GM23338 (cell line): ENCODE measurements at regions not wholly inside any gene's neighbourhood (a gene's known extent, or its start where the extent isn't known, plus 50 kb on each side); places are given as distances from the start of the nearest gene placed in this dataset.

ENCODE experiments used
- ATAC-seq: fragments of 200-7000 bp; cut with Tn5 transposase; 3 replicates; pipeline ENCODE4 v1.9.1; 2020
- DNase-seq: peaks from one replicate; pipeline ENCODE4 v3.0.0-alpha.2; 2015; ENCODE audit warnings: low spot score
- H2AFZ ChIP-seq: fragments of 200-600 bp; sonication (generic); 2 replicates; pipeline ENCODE4 v1.8.0; 2016; ENCODE audit warnings: antibody characterized with exemption, mild to moderate bottlenecking, moderate library complexity
- H3F3A ChIP-seq: fragments of 200-600 bp; sonication (generic); replicated peaks from 2 replicates; pipeline ENCODE4 v1.8.0; 2017; ENCODE audit warnings: antibody characterized with exemption, mixed run types, low read depth
- H3K27ac ChIP-seq: fragments of 200-600 bp; sonication (generic); 2 replicates; pipeline ENCODE4 v1.6.1; 2016; ENCODE audit warnings: low read depth
- H3K27me3 ChIP-seq: fragments of 200-600 bp; sonication (generic); 2 replicates; pipeline ENCODE4 v1.8.0; 2016; ENCODE audit warnings: mild to moderate bottlenecking, mixed run types, moderate library complexity; ENCODE audit not compliant: insufficient read depth
- H3K36me3 ChIP-seq: fragments of 200-600 bp; sonication (generic); 2 replicates; pipeline ENCODE4 v1.8.0; 2016; ENCODE audit warnings: mild to moderate bottlenecking; ENCODE audit not compliant: insufficient read depth
- H3K4me1 ChIP-seq: fragments of 200-600 bp; sonication (generic); 2 replicates; pipeline ENCODE4 v1.8.0; 2016; ENCODE audit warnings: mild to moderate bottlenecking, moderate library complexity; ENCODE audit not compliant: insufficient read depth
- H3K4me2 ChIP-seq: fragments of 200-600 bp; sonication (generic); 2 replicates; pipeline ENCODE4 v1.7.1; 2017; ENCODE audit warnings: mixed run types
- H3K4me3 ChIP-seq: fragments of 200-600 bp; sonication (generic); 2 replicates; pipeline ENCODE4 v1.6.1; 2016; ENCODE audit warnings: mixed run types
- H3K79me2 ChIP-seq: fragments of 200-600 bp; sonication (generic); replicated peaks from 2 replicates; pipeline ENCODE4 v1.8.0; 2017; ENCODE audit warnings: mild to moderate bottlenecking; ENCODE audit not compliant: insufficient read depth
- H3K9me2 ChIP-seq: fragments of 200-600 bp; sonication (generic); 2 replicates; pipeline ENCODE4 v1.8.0; 2017; ENCODE audit not compliant: insufficient read depth
- H4K20me1 ChIP-seq: fragments of 200-600 bp; sonication (generic); replicated peaks from 2 replicates; pipeline ENCODE4 v1.8.0; 2017; ENCODE audit warnings: mild to moderate bottlenecking; ENCODE audit not compliant: insufficient read depth
- H3K27ac Mint-ChIP-seq: 2 replicates; pipeline ENCODE4 v1.8.0; 2020; ENCODE audit warnings: inconsistent platforms, mild to moderate bottlenecking, moderate library complexity, mixed read lengths
- H3K27me3 Mint-ChIP-seq: 3 replicates; pipeline ENCODE4 v1.8.0; 2022; ENCODE audit warnings: low read depth, mild to moderate bottlenecking, moderate library complexity, mixed read lengths, inconsistent platforms; ENCODE audit not compliant: insufficient read depth, poor library complexity
- H3K36me3 Mint-ChIP-seq: 3 replicates; pipeline ENCODE4 v1.8.0; 2021; ENCODE audit warnings: low read depth, mild to moderate bottlenecking, inconsistent platforms, moderate library complexity, mixed read lengths
- H3K4me1 Mint-ChIP-seq: 3 replicates; pipeline ENCODE4 v1.8.0; 2020; ENCODE audit warnings: mild to moderate bottlenecking, inconsistent platforms, mixed read lengths
- H3K4me3 Mint-ChIP-seq: 3 replicates; pipeline ENCODE4 v1.8.0; 2021; ENCODE audit warnings: moderate library complexity, mild to moderate bottlenecking, inconsistent platforms, mixed read lengths
- H3K9me3 Mint-ChIP-seq: 3 replicates; pipeline ENCODE4 v1.8.0; 2020; ENCODE audit warnings: moderate library complexity, mild to moderate bottlenecking, inconsistent platforms, mixed read lengths
- CREB1 ChIP-seq: fragments of 250-450 bp; sonication (Bioruptor Pico); IDR thresholded peaks from 2 replicates; pipeline ENCODE4 v1.5.0; 2020; ENCODE audit warnings: low read depth, mild to moderate bottlenecking, moderate library complexity
- EZH2 ChIP-seq: fragments of 200-600 bp; sonication (generic); IDR thresholded peaks from one replicate; pipeline ENCODE4 v1.8.0; 2017; ENCODE audit warnings: antibody characterized with exemption, mild to moderate bottlenecking, low read depth; ENCODE audit not compliant: unreplicated experiment
- EZH2phosphoT487 ChIP-seq: fragments of 200-600 bp; sonication (generic); IDR thresholded peaks from one replicate; pipeline ENCODE4 v1.8.1; 2018; ENCODE audit warnings: antibody characterized with exemption; ENCODE audit not compliant: unreplicated experiment
- JUNB ChIP-seq: IDR thresholded peaks from one replicate; pipeline ENCODE4 v1.6.1; 2016; ENCODE audit warnings: antibody characterized with exemption; ENCODE audit not compliant: unreplicated experiment
- NANOG ChIP-seq: IDR thresholded peaks from 2 replicates; pipeline ENCODE4 v1.6.1; 2016; ENCODE audit warnings: antibody characterized with exemption, borderline replicate concordance
- POLR2AphosphoS5 ChIP-seq: IDR thresholded peaks from 2 replicates; pipeline ENCODE4 v1.6.1; 2016; ENCODE audit warnings: antibody characterized with exemption, low read depth
- STAT1 ChIP-seq: IDR thresholded peaks from one replicate; pipeline ENCODE4 v1.6.1; 2016; ENCODE audit warnings: antibody characterized with exemption; ENCODE audit not compliant: unreplicated experiment
- ZNF114 ChIP-seq: fragments of 250-450 bp; sonication (Bioruptor Pico); IDR thresholded peaks from 2 replicates; pipeline ENCODE4 v1.5.0; 2020; ENCODE audit warnings: mild to moderate bottlenecking, moderate library complexity
- ZNF331 ChIP-seq: fragments of 250-450 bp; sonication (Bioruptor Pico); IDR thresholded peaks from 2 replicates; pipeline ENCODE4 v1.5.0; 2020; ENCODE audit warnings: low read depth, mild to moderate bottlenecking, moderate library complexity
- TF ChIP-seq, protein P1 (sequence below): fragments of 250-450 bp; sonication (Bioruptor Pico); IDR thresholded peaks from 2 replicates; pipeline ENCODE4 v1.5.0; 2020; ENCODE audit warnings: mild to moderate bottlenecking, moderate library complexity
- TF ChIP-seq, protein P2 (sequence below): IDR thresholded peaks from 2 replicates; pipeline ENCODE4 v1.6.1; 2016; ENCODE audit warnings: antibody characterized with exemption
- TF ChIP-seq, protein P3 (sequence below): IDR thresholded peaks from one replicate; pipeline ENCODE4 v1.6.1; 2018; ENCODE audit warnings: antibody characterized with exemption; ENCODE audit not compliant: unreplicated experiment
- TF ChIP-seq, protein P4 (sequence below), 2 experiments: fragments of 200-600 bp in 1 of 2; sonication (generic) in 1 of 2; conservative IDR thresholded peaks; 2 replicates each; pipeline versions ENCODE4 v1.5.1 to v1.6.1; 2016 to 2017; ENCODE audit warnings: antibody characterized with exemption in 2 of 2, low read depth in 2 of 2, mild to moderate bottlenecking in 2 of 2, moderate library complexity in 1 of 2

DNA sequence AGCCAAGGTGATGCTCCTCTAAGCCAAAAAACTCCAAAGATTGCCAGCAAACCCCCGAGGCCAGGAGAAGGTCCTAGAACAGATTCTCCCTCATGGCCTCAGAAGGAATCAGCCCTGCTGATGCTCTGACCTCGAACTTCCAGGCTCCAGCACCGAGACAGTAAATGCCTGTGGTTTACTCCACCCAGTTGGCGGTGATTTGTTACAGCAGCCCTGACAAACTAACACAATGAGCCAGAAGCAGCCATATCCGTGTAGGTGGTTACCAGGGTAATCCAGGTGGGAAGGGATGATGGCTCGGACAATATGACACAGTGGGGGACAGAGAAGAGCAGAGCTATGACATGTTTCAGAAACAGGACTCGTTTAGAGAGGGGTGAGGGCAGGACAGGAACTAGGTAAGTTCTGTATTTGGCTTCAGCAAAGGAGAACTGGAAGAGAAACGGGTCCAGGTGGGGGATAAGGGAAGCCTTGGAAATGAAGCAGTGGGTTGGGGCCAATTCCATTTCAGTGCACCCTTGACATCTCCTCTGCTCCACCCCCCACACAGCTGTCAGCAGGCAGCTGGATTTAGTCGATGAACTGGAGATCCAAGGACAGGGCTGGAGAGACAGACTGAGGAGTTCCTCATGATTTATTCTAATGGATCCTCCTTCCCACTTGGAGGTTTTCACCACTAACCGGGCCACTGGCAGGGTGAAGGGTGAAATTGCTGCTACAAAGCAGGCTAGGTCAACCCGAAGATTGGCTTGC, 179.7 kb upstream of the SH3BP4 start:
- Mint-ChIP-seq H3K4me3 (no peak overlapping the region), H3K36me3 (peaks cover 5% of the 10 kb centered on the region; the same call in 2 of the 3 replicates), H3K9me3 (peaks cover 6% of the 10 kb centered on the region), H3K27ac (no peak overlapping the region), H3K27me3 (peaks cover 7% of the 10 kb centered on the region), H3K4me1 (peaks cover 18% of the 10 kb centered on the region)
- DNase-seq (no peak), ATAC-seq (no peak)
- Histone ChIP-seq H3F3A (no peaks in the 10 kb centered on the region), H3K4me1 (no peaks in the 10 kb centered on the region), H3K4me2 (no peak overlapping the region), H2AFZ (no peak overlapping the region), H3K27ac (no peak overlapping the region), H3K79me2 (no peaks in the 10 kb centered on the region), H3K27me3 (no peaks in the 10 kb centered on the region), H3K4me3 (no peak overlapping the region), H3K9me2 (peaks cover 12% of the 10 kb centered on the region), H4K20me1 (no peaks in the 10 kb centered on the region), H3K36me3 (no peaks in the 10 kb centered on the region; the same call in 1 of the 2 replicates)
- no peak for TF ChIP-seq JUNB
- TF ChIP-seq, protein P1, sequence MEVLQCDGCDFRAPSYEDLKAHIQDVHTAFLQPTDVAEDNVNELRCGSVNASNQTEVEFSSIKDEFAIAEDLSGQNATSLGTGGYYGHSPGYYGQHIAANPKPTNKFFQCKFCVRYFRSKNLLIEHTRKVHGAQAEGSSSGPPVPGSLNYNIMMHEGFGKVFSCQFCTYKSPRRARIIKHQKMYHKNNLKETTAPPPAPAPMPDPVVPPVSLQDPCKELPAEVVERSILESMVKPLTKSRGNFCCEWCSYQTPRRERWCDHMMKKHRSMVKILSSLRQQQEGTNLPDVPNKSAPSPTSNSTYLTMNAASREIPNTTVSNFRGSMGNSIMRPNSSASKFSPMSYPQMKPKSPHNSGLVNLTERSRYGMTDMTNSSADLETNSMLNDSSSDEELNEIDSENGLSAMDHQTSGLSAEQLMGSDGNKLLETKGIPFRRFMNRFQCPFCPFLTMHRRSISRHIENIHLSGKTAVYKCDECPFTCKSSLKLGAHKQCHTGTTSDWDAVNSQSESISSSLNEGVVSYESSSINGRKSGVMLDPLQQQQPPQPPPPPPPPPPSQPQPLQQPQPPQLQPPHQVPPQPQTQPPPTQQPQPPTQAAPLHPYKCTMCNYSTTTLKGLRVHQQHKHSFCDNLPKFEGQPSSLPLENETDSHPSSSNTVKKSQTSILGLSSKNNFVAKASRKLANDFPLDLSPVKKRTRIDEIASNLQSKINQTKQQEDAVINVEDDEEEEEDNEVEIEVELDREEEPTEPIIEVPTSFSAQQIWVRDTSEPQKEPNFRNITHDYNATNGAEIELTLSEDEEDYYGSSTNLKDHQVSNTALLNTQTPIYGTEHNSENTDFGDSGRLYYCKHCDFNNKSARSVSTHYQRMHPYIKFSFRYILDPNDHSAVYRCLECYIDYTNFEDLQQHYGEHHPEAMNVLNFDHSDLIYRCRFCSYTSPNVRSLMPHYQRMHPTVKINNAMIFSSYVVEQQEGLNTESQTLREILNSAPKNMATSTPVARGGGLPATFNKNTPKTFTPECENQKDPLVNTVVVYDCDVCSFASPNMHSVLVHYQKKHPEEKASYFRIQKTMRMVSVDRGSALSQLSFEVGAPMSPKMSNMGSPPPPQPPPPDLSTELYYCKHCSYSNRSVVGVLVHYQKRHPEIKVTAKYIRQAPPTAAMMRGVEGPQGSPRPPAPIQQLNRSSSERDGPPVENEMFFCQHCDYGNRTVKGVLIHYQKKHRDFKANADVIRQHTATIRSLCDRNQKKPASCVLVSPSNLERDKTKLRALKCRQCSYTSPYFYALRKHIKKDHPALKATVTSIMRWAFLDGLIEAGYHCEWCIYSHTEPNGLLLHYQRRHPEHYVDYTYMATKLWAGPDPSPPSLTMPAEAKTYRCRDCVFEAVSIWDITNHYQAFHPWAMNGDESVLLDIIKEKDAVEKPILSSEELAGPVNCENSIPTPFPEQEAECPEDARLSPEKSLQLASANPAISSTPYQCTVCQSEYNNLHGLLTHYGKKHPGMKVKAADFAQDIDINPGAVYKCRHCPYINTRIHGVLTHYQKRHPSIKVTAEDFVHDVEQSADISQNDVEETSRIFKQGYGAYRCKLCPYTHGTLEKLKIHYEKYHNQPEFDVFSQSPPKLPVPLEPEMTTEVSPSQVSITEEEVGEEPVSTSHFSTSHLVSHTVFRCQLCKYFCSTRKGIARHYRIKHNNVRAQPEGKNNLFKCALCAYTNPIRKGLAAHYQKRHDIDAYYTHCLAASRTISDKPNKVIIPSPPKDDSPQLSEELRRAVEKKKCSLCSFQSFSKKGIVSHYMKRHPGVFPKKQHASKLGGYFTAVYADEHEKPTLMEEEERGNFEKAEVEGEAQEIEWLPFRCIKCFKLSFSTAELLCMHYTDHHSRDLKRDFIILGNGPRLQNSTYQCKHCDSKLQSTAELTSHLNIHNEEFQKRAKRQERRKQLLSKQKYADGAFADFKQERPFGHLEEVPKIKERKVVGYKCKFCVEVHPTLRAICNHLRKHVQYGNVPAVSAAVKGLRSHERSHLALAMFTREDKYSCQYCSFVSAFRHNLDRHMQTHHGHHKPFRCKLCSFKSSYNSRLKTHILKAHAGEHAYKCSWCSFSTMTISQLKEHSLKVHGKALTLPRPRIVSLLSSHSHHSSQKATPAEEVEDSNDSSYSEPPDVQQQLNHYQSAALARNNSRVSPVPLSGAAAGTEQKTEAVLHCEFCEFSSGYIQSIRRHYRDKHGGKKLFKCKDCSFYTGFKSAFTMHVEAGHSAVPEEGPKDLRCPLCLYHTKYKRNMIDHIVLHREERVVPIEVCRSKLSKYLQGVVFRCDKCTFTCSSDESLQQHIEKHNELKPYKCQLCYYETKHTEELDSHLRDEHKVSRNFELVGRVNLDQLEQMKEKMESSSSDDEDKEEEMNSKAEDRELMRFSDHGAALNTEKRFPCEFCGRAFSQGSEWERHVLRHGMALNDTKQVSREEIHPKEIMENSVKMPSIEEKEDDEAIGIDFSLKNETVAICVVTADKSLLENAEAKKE (CRISPR knock-in tag): no peak
- no peak for TF ChIP-seq EZH2phosphoT487
- TF ChIP-seq NANOG: no peak
- TF ChIP-seq STAT1: no peak
- TF ChIP-seq POLR2AphosphoS5: no peak
- TF ChIP-seq CREB1: no peak
- TF ChIP-seq, protein P2, sequence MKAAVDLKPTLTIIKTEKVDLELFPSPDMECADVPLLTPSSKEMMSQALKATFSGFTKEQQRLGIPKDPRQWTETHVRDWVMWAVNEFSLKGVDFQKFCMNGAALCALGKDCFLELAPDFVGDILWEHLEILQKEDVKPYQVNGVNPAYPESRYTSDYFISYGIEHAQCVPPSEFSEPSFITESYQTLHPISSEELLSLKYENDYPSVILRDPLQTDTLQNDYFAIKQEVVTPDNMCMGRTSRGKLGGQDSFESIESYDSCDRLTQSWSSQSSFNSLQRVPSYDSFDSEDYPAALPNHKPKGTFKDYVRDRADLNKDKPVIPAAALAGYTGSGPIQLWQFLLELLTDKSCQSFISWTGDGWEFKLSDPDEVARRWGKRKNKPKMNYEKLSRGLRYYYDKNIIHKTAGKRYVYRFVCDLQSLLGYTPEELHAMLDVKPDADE: no peak
- TF ChIP-seq, protein P3, sequence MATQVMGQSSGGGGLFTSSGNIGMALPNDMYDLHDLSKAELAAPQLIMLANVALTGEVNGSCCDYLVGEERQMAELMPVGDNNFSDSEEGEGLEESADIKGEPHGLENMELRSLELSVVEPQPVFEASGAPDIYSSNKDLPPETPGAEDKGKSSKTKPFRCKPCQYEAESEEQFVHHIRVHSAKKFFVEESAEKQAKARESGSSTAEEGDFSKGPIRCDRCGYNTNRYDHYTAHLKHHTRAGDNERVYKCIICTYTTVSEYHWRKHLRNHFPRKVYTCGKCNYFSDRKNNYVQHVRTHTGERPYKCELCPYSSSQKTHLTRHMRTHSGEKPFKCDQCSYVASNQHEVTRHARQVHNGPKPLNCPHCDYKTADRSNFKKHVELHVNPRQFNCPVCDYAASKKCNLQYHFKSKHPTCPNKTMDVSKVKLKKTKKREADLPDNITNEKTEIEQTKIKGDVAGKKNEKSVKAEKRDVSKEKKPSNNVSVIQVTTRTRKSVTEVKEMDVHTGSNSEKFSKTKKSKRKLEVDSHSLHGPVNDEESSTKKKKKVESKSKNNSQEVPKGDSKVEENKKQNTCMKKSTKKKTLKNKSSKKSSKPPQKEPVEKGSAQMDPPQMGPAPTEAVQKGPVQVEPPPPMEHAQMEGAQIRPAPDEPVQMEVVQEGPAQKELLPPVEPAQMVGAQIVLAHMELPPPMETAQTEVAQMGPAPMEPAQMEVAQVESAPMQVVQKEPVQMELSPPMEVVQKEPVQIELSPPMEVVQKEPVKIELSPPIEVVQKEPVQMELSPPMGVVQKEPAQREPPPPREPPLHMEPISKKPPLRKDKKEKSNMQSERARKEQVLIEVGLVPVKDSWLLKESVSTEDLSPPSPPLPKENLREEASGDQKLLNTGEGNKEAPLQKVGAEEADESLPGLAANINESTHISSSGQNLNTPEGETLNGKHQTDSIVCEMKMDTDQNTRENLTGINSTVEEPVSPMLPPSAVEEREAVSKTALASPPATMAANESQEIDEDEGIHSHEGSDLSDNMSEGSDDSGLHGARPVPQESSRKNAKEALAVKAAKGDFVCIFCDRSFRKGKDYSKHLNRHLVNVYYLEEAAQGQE: no peak
- TF ChIP-seq EZH2: no peak
- TF ChIP-seq, protein P4, sequence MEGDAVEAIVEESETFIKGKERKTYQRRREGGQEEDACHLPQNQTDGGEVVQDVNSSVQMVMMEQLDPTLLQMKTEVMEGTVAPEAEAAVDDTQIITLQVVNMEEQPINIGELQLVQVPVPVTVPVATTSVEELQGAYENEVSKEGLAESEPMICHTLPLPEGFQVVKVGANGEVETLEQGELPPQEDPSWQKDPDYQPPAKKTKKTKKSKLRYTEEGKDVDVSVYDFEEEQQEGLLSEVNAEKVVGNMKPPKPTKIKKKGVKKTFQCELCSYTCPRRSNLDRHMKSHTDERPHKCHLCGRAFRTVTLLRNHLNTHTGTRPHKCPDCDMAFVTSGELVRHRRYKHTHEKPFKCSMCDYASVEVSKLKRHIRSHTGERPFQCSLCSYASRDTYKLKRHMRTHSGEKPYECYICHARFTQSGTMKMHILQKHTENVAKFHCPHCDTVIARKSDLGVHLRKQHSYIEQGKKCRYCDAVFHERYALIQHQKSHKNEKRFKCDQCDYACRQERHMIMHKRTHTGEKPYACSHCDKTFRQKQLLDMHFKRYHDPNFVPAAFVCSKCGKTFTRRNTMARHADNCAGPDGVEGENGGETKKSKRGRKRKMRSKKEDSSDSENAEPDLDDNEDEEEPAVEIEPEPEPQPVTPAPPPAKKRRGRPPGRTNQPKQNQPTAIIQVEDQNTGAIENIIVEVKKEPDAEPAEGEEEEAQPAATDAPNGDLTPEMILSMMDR (conservative IDR thresholded peaks at IDR 0.05; ENCODE audit: low read depth in 2 of 2): no peak
- TF ChIP-seq ZNF331 (CRISPR knock-in tag): no peak
- TF ChIP-seq ZNF114: no peak
